ENCODE measurements at regions not wholly inside any gene's neighbourhood (a gene's known extent, or its start where the extent isn't known, plus 50 kb on each side); places are given as distances from the start of the nearest gene placed in this dataset.

GRCh38 chr2:8309131-8309530 lies 372.7 kb upstream of the ID2 start:
- no peak for DNase-seq

- DNase-seq, result peak; percentile 70
These were observed 371.1 kb upstream of the ID2 start for GRCh38 chr2:8310557-8311455.

DNA sequence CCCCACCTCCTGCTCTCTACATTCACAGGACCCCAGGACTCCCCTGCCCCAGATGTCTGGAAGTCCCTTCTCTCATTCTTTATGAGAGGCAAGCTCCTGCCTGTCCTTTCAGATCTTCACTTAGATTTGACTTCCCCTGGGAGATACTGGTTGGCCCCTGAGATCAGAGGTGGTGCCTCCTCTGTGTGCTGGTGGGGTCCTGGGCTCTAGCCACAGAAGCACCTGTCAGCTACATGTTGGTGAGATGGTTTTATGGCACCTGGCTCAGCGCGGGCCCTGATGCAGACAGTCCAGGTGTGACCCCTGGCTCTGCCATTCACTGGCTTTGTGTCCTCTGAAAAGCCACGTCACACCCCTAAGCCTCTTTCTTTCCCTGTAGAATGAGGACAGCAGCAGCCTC lies 369.6 kb upstream of the ID2 start:
- DNase-seq, result no peak

- DNase-seq, result no peak
These were observed 368.7 kb upstream of the ID2 start for GRCh38 chr2:8312861-8313830.

- DNase-seq, result no peak
These were observed 367.8 kb upstream of the ID2 start for GRCh38 chr2:8314063-8314462.

GRCh38 chr2:8315531-8316165 lies 366.2 kb upstream of the ID2 start:
- DNase-seq, result no peak

DNA sequence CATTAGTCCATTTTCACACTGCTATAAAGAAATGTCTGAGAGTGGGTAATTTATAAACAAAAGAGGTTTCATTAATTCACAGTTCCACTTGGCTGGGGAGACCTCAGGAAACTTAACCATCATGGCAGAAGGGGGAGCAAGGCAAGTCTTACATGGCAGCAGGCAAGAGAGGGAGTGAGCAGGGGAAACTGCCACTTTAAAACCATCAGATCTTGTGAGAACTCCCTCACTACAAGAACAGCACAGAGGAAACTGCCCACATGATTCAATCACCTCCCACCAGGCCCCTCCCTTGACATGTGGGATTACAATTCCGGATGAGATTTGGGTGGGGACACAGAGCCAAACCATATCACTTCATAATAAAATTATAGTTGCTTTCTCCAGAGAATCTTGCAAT lies 365.5 kb upstream of the ID2 start:
- DNase-seq, result no peak

- no peak for DNase-seq
These were observed 364.4 kb upstream of the ID2 start for GRCh38 chr2:8317418-8317817.

- DNase-seq, result no peak
These were observed 362.6 kb upstream of the ID2 start for GRCh38 chr2:8319219-8319618.

GRCh38 chr2:8320311-8321066 lies 361.4 kb upstream of the ID2 start:
- DNase-seq, result no peak

DNA sequence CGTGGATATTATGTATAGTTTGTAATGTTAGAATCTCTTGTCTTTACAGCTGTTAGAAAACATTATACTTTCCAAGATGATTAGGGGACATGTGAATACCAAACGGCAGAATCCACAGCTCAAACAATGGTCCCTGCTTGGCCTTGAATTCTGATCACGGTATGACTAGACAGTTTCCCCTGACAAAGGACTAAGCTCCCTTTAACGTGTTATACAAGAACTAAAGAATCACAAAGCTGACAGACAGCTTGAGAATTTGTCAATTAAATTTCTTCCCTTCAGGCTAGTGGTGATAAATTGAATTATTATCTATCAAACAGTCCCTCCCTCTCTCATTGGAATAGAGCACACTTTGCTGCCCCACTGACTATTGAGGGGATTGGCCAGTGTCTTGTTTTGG lies 359.2 kb upstream of the ID2 start:
- DNase-seq, result no peak

- peak; percentile 25 for DNase-seq
These were observed 357.5 kb upstream of the ID2 start for GRCh38 chr2:8324164-8324856.

DNA sequence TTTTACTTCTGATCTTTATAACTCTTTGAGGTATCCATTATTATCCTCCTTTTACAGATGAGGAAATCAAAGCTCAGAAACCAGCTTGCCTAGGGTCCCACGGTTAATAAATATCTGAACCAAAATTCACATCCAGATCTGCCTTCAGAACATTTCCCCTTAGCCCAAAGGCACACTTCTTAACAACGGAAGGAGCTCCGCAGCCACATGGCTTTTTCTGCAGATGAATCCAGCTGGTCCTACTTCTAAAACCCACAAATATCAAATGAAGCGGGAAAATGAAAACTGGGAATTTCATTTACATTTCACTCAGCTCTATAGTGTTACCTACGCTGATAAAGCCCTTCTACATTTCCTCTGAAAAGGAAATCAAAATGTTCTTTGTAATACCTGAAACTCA lies 357.0 kb upstream of the ID2 start:
- no peak for DNase-seq

- DNase-seq, result no peak
These were observed 354.3 kb upstream of the ID2 start for GRCh38 chr2:8327371-8328100.

- DNase-seq, result no peak
These were observed 353.6 kb upstream of the ID2 start for GRCh38 chr2:8328217-8328616.

DNA sequence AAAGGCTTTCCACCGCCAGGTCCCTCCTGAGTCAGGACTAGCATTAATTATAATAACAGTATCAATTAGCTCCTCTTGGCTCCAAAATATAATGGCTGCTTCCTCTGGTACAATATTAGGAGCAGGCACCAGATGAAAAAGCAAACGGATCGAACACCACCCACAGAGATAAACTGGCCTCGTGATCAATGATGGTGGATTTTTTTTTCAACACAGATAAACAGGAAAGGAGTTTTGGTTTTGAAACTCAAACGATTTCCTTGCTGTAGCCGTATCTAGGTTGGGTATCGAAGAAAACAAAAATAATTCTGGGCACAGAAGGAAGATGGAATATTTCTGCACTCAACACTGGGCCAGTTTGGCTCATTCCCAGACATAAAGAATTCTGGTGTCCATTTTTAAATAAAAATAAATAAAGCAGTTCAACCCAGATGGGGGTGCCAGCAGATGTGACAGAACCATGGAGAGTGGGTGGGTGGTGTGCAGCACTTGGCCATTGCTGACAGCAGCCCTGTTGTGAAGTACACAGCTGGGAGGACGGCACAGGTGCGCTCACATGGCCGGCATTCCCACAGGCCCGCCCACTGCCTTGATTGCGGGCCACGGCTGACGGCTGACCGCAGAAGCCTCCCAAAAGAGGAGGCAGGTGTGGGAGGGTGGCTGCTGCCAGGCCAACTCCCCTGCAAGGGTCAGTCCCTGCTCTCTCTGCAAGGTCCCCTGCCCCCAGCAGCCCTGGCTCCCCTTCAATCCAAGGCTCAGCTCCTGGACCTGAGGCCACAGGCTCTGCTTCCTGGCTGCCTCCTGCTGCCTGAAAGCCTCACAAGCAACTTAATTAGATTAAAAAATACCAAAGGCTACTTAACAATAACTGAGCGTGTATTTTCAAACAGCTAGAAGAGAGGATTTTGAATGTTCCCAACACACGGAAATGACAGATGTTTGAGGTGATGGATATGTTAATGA lies 351.9 kb upstream of the ID2 start:
- no peak for DNase-seq

- DNase-seq, result no peak
These were observed 350.8 kb upstream of the ID2 start for GRCh38 chr2:8331068-8331467.

GRCh38 chr2:8332646-8333045 lies 349.2 kb upstream of the ID2 start:
- DNase-seq, result no peak

GRCh38 chr2:8333177-8333831 lies 348.6 kb upstream of the ID2 start:
- DNase-seq, result no peak
